Natural killer cell (primary cell): ENCODE measurements at regions not wholly inside any gene's neighbourhood (a gene's known extent, or its start where the extent isn't known, plus 50 kb on each side); places are given as distances from the start of the nearest gene placed in this dataset.

Experiments
- ATAC-seq, 3 donors: fragments of 150-1000 bp in 2 of 3; fragments of 200-7000 bp in 1 of 3; cut with Tn5 transposase; 1 replicate in 1 of 3; 2 replicates in 2 of 3; pipeline ENCODE4 v1.10.0; 2021; ENCODE audit warnings: mild to moderate bottlenecking in 2 of 3, moderate library complexity in 2 of 3
- DNase-seq, 2 donors: peaks; one replicate each; pipeline versions ENCODE4 v3.0.0 to v3.0.0-alpha.2; 2013 to 2021; ENCODE audit warnings: mixed read lengths in 1 of 2
- H3K27ac ChIP-seq: one replicate; pipeline ENCODE4 v1.5.1; 2013; ENCODE audit warnings: mild to moderate bottlenecking, low read length
- H3K27me3 ChIP-seq: one replicate; pipeline ENCODE4 v1.6.1; 2013; ENCODE audit warnings: low read length; ENCODE audit not compliant: control insufficient read depth, insufficient read depth
- H3K36me3 ChIP-seq: one replicate; pipeline ENCODE4 v1.6.1; 2013; ENCODE audit warnings: low read length; ENCODE audit not compliant: control insufficient read depth, insufficient read depth
- H3K4me1 ChIP-seq: one replicate; pipeline ENCODE4 v1.6.1; 2013; ENCODE audit warnings: low read length; ENCODE audit not compliant: control insufficient read depth, insufficient read depth
- H3K4me3 ChIP-seq: one replicate; pipeline ENCODE4 v1.5.1; 2013; ENCODE audit warnings: low read length
- H3K9me3 ChIP-seq: one replicate; pipeline ENCODE4 v1.6.1; 2013; ENCODE audit warnings: low read length; ENCODE audit not compliant: control insufficient read depth, insufficient read depth
- H3K27ac Mint-ChIP-seq, 2 donors: one replicate each; pipeline ENCODE4 v1.8.0; 2022; ENCODE audit warnings: mild to moderate bottlenecking in 2 of 2, mixed read lengths in 2 of 2, moderate library complexity in 1 of 2
- H3K27me3 Mint-ChIP-seq, 2 donors: one replicate each; pipeline ENCODE4 v1.8.0; 2022; ENCODE audit warnings: low read depth in 2 of 2, mixed read lengths in 2 of 2
- H3K36me3 Mint-ChIP-seq: one replicate; pipeline ENCODE4 v1.8.0; 2022; ENCODE audit warnings: mixed read lengths
- H3K4me1 Mint-ChIP-seq, 2 donors: one replicate each; pipeline ENCODE4 v1.8.0; 2022; ENCODE audit warnings: mixed read lengths in 2 of 2
- H3K4me3 Mint-ChIP-seq: one replicate; pipeline ENCODE4 v1.8.0; 2022; ENCODE audit warnings: mild to moderate bottlenecking, moderate library complexity, mixed read lengths
- H3K9me3 Mint-ChIP-seq, 2 donors: one replicate each; pipeline ENCODE4 v1.8.0; 2022; ENCODE audit warnings: mixed read lengths in 2 of 2
- CTCF ChIP-seq: fragments of 200-600 bp; IDR thresholded peaks from one replicate; pipeline ENCODE4 v1.8.0; 2022; ENCODE audit warnings: antibody characterized with exemption
- WGBS: methylation state at CpG from one replicate; pipeline ENCODE4 v1.1.7; 2013; ENCODE audit warnings: missing lambda C conversion rate; ENCODE audit not compliant: insufficient coverage; 5-methylcytosine and 5-hydroxymethylcytosine counted together
- intact Hi-C: fragments of 100-400 bp; cut with micrococcal nuclease; formaldehyde crosslinking; loops from one replicate; pipeline ENCODE4 v1.14.2; 2022

- H3K4me3 Mint-ChIP-seq, result no peak overlapping the region
- Histone ChIP-seq H3K4me3 (no peak overlapping the region), H3K27ac (no peak overlapping the region), H3K36me3 (no peaks in the 10 kb centered on the region), H3K4me1 (peaks cover 43% of the 10 kb centered on the region), H3K27me3 (no peaks in the 10 kb centered on the region), H3K9me3 (no peaks in the 10 kb centered on the region)
- ATAC-seq (no peak), DNase-seq (peak in 1 of 2 donors; percentile 62)
- H3K9me3 Mint-ChIP-seq, result peaks cover 0 to 4% of the 10 kb centered on the region in 2 donors
- TF ChIP-seq CTCF, result no peak
- WGBS, result 79% methylated on average over 9 of the region's 9 CpGs
- intact Hi-C loops, result no loop called here
- H3K4me1 Mint-ChIP-seq, result peaks cover 52 to 53% of the 10 kb centered on the region in 2 donors
- peak overlapping the region in 1 of 2 donors; percentile 50 for H3K27ac Mint-ChIP-seq
- H3K27me3 Mint-ChIP-seq, result no peaks in the 10 kb centered on the region
- no peaks in the 10 kb centered on the region for H3K36me3 Mint-ChIP-seq
Measured at GRCh38 chr3:187802928-187803259, 57.6 kb upstream of the BCL6 start.

GRCh38 chr3:187804120-187804744, 59.0 kb upstream of the BCL6 start:
- peaks cover 39 to 40% of the 10 kb centered on the region in 2 donors for H3K4me1 Mint-ChIP-seq
- Histone ChIP-seq H3K27me3 (no peaks in the 10 kb centered on the region), H3K36me3 (no peaks in the 10 kb centered on the region), H3K4me1 (peaks cover 30% of the 10 kb centered on the region), H3K4me3 (no peak overlapping the region), H3K27ac (no peak overlapping the region), H3K9me3 (no peaks in the 10 kb centered on the region)
- DNase-seq, result no peak
- no peak overlapping the region for H3K4me3 Mint-ChIP-seq
- H3K9me3 Mint-ChIP-seq, result no peaks in the 10 kb centered on the region
- H3K27ac Mint-ChIP-seq, result no peak overlapping the region
- H3K27me3 Mint-ChIP-seq, result no peaks in the 10 kb centered on the region
- no peak for ATAC-seq
- intact Hi-C loops, result no loop called here
- 90% methylated on average over 6 of the region's 11 CpGs for WGBS
- no peaks in the 10 kb centered on the region for H3K36me3 Mint-ChIP-seq
- TF ChIP-seq CTCF, result no peak

- Histone ChIP-seq H3K27me3 (no peaks in the 10 kb centered on the region), H3K27ac (no peak overlapping the region), H3K4me3 (no peak overlapping the region), H3K4me1 (peaks cover 25% of the 10 kb centered on the region), H3K36me3 (no peaks in the 10 kb centered on the region), H3K9me3 (no peaks in the 10 kb centered on the region)
- H3K9me3 Mint-ChIP-seq, result no peaks in the 10 kb centered on the region
- WGBS, result 95% methylated on average over 7 of the region's 7 CpGs
- ATAC-seq, result no peak
- no peak overlapping the region for H3K4me3 Mint-ChIP-seq
- no peaks in the 10 kb centered on the region for H3K36me3 Mint-ChIP-seq
- DNase-seq, result no peak
- no peaks in the 10 kb centered on the region for H3K27me3 Mint-ChIP-seq
- intact Hi-C loops, result no loop called here
- H3K4me1 Mint-ChIP-seq, result peaks cover 34 to 35% of the 10 kb centered on the region in 2 donors
- no peak overlapping the region for H3K27ac Mint-ChIP-seq
- no peak for TF ChIP-seq CTCF
Measured at GRCh38 chr3:187804745-187805121, 59.5 kb upstream of the BCL6 start.

- H3K4me3 Mint-ChIP-seq, result no peak overlapping the region
- H3K27me3 Mint-ChIP-seq, result no peaks in the 10 kb centered on the region
- no peaks in the 10 kb centered on the region for H3K36me3 Mint-ChIP-seq
- 79% methylated on average over 5 of the region's 5 CpGs for WGBS
- ATAC-seq, result no peak
- peaks cover 24% of the 10 kb centered on the region in 2 donors for H3K4me1 Mint-ChIP-seq
- TF ChIP-seq CTCF, result no peak
- Histone ChIP-seq H3K27ac (no peak overlapping the region), H3K4me3 (no peak overlapping the region), H3K9me3 (no peaks in the 10 kb centered on the region), H3K27me3 (no peaks in the 10 kb centered on the region), H3K4me1 (peaks cover 16% of the 10 kb centered on the region), H3K36me3 (no peaks in the 10 kb centered on the region)
- intact Hi-C loops, result no loop called here
- H3K9me3 Mint-ChIP-seq, result no peaks in the 10 kb centered on the region
- DNase-seq, result no peak
- H3K27ac Mint-ChIP-seq, result no peak overlapping the region
Measured at GRCh38 chr3:187805774-187806173, 60.5 kb upstream of the BCL6 start.
